SK-N-SH treated with all-trans-retinoic acid at 6 μM for 48 hours (cell line): ENCODE measurements at regions not wholly inside any gene's neighbourhood (a gene's known extent, or its start where the extent isn't known, plus 50 kb on each side); places are given as distances from the start of the nearest gene placed in this dataset.

Source experiments
- ARNTL ChIP-seq: fragments of 450-650 bp; formaldehyde crosslinking; IDR thresholded peaks from 2 replicates; pipeline ENCODE4 v1.5.0; 2020; ENCODE audit warnings: low read depth, mild to moderate bottlenecking, moderate library complexity, borderline replicate concordance
- OSR1 ChIP-seq: fragments of 250-450 bp; sonication (Bioruptor Pico); IDR thresholded peaks from 2 replicates; pipeline ENCODE4 v1.8.0; 2022; ENCODE audit warnings: moderate library complexity, mild to moderate bottlenecking, inconsistent platforms
- RARB ChIP-seq: fragments of 250-450 bp; sonication (Bioruptor Pico); IDR thresholded peaks from 2 replicates; pipeline ENCODE4 v1.8.0; 2021; ENCODE audit warnings: mild to moderate bottlenecking, moderate library complexity
- TCF4 ChIP-seq: fragments of 250-450 bp; sonication (Bioruptor Pico); IDR thresholded peaks from 2 replicates; pipeline ENCODE4 v1.8.0; 2021; ENCODE audit warnings: mild to moderate bottlenecking, moderate library complexity, borderline replicate concordance
- ZC3H10 ChIP-seq: fragments of 250-450 bp; sonication (Bioruptor Pico); IDR thresholded peaks from 2 replicates; pipeline ENCODE4 v1.5.1; 2021; ENCODE audit warnings: mild to moderate bottlenecking, moderate library complexity
- TF ChIP-seq, protein P1 (sequence below): fragments of 250-450 bp; sonication (Bioruptor Pico); IDR thresholded peaks from 2 replicates; pipeline ENCODE4 v1.8.0; 2021; ENCODE audit warnings: low read depth, mild to moderate bottlenecking, moderate library complexity, borderline replicate concordance
- TF ChIP-seq, protein P2 (sequence below): fragments of 250-450 bp; sonication (Bioruptor Pico); IDR thresholded peaks from 2 replicates; pipeline ENCODE4 v1.8.0; 2020; ENCODE audit warnings: mild to moderate bottlenecking, moderate library complexity, borderline replicate concordance
- TF ChIP-seq, protein P3 (sequence below): fragments of 250-450 bp; sonication (Bioruptor Pico); IDR thresholded peaks from 2 replicates; pipeline ENCODE4 v1.5.1; 2021; ENCODE audit warnings: mild to moderate bottlenecking, moderate library complexity
- TF ChIP-seq, protein P4 (sequence below): fragments of 250-450 bp; sonication (Bioruptor Pico); IDR thresholded peaks from 2 replicates; pipeline ENCODE4 v1.5.0; 2020; ENCODE audit warnings: mild to moderate bottlenecking, moderate library complexity
- TF ChIP-seq, protein P5 (sequence below): fragments of 250-450 bp; sonication (Bioruptor Pico); IDR thresholded peaks from 2 replicates; pipeline ENCODE4 v1.5.1; 2020; ENCODE audit warnings: low read depth, mild to moderate bottlenecking, moderate library complexity

DNA sequence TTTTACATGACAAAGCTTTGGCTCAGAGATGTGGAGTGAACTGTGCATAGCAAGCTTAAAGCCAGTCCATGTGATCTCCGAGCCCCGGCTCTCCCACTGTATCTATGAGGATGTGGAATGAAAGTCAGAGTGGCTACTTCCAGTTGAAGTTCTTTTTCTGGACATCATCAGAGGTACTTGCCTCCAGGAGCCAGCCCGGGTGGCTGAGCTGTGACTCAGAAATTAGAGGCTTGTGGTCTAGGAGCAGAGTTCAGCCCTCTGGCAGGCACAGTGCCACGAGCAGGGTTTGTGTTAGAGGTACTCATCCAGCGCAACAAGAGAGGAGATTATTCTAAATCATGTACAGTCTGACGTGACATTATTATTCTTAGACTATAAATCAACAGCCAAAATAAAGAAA is 322.5 kb downstream of the CDK5RAP2 start:
- TF ChIP-seq RARB (CRISPR knock-in tag) (no peak), ZC3H10 (CRISPR knock-in tag) (no peak), TCF4 (CRISPR knock-in tag) (no peak), OSR1 (CRISPR knock-in tag) (no peak), ARNTL (no peak)
- TF ChIP-seq, protein P1, sequence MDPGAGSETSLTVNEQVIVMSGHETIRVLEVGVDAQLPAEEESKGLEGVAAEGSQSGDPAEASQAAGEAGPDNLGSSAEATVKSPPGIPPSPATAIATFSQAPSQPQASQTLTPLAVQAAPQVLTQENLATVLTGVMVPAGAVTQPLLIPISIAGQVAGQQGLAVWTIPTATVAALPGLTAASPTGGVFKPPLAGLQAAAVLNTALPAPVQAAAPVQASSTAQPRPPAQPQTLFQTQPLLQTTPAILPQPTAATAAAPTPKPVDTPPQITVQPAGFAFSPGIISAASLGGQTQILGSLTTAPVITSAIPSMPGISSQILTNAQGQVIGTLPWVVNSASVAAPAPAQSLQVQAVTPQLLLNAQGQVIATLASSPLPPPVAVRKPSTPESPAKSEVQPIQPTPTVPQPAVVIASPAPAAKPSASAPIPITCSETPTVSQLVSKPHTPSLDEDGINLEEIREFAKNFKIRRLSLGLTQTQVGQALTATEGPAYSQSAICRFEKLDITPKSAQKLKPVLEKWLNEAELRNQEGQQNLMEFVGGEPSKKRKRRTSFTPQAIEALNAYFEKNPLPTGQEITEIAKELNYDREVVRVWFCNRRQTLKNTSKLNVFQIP (CRISPR knock-in tag): no peak
- TF ChIP-seq, protein P2, sequence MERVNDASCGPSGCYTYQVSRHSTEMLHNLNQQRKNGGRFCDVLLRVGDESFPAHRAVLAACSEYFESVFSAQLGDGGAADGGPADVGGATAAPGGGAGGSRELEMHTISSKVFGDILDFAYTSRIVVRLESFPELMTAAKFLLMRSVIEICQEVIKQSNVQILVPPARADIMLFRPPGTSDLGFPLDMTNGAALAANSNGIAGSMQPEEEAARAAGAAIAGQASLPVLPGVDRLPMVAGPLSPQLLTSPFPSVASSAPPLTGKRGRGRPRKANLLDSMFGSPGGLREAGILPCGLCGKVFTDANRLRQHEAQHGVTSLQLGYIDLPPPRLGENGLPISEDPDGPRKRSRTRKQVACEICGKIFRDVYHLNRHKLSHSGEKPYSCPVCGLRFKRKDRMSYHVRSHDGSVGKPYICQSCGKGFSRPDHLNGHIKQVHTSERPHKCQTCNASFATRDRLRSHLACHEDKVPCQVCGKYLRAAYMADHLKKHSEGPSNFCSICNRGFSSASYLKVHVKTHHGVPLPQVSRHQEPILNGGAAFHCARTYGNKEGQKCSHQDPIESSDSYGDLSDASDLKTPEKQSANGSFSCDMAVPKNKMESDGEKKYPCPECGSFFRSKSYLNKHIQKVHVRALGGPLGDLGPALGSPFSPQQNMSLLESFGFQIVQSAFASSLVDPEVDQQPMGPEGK (CRISPR knock-in tag): no peak
- TF ChIP-seq, protein P3, sequence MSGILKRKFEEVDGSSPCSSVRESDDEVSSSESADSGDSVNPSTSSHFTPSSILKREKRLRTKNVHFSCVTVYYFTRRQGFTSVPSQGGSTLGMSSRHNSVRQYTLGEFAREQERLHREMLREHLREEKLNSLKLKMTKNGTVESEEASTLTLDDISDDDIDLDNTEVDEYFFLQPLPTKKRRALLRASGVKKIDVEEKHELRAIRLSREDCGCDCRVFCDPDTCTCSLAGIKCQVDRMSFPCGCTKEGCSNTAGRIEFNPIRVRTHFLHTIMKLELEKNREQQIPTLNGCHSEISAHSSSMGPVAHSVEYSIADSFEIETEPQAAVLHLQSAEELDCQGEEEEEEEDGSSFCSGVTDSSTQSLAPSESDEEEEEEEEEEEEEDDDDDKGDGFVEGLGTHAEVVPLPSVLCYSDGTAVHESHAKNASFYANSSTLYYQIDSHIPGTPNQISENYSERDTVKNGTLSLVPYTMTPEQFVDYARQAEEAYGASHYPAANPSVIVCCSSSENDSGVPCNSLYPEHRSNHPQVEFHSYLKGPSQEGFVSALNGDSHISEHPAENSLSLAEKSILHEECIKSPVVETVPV: no peak
- TF ChIP-seq, protein P4, sequence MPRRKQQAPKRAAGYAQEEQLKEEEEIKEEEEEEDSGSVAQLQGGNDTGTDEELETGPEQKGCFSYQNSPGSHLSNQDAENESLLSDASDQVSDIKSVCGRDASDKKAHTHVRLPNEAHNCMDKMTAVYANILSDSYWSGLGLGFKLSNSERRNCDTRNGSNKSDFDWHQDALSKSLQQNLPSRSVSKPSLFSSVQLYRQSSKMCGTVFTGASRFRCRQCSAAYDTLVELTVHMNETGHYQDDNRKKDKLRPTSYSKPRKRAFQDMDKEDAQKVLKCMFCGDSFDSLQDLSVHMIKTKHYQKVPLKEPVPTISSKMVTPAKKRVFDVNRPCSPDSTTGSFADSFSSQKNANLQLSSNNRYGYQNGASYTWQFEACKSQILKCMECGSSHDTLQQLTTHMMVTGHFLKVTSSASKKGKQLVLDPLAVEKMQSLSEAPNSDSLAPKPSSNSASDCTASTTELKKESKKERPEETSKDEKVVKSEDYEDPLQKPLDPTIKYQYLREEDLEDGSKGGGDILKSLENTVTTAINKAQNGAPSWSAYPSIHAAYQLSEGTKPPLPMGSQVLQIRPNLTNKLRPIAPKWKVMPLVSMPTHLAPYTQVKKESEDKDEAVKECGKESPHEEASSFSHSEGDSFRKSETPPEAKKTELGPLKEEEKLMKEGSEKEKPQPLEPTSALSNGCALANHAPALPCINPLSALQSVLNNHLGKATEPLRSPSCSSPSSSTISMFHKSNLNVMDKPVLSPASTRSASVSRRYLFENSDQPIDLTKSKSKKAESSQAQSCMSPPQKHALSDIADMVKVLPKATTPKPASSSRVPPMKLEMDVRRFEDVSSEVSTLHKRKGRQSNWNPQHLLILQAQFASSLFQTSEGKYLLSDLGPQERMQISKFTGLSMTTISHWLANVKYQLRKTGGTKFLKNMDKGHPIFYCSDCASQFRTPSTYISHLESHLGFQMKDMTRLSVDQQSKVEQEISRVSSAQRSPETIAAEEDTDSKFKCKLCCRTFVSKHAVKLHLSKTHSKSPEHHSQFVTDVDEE (CRISPR knock-in tag): no peak
- TF ChIP-seq, protein P5, sequence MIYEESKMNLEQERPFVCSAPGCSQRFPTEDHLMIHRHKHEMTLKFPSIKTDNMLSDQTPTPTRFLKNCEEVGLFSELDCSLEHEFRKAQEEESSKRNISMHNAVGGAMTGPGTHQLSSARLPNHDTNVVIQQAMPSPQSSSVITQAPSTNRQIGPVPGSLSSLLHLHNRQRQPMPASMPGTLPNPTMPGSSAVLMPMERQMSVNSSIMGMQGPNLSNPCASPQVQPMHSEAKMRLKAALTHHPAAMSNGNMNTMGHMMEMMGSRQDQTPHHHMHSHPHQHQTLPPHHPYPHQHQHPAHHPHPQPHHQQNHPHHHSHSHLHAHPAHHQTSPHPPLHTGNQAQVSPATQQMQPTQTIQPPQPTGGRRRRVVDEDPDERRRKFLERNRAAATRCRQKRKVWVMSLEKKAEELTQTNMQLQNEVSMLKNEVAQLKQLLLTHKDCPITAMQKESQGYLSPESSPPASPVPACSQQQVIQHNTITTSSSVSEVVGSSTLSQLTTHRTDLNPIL (CRISPR knock-in tag): no peak
